Liver (tissue), 8 donors: ENCODE measurements at regions not wholly inside any gene's neighbourhood (a gene's known extent, or its start where the extent isn't known, plus 50 kb on each side); places are given as distances from the start of the nearest gene placed in this dataset.

Source experiments
- DNase-seq: peaks from one replicate; pipeline ENCODE4 v3.0.0-alpha.2; 2017; ENCODE audit warnings: low spot score
- H3K27ac ChIP-seq, 2 donors: one replicate each; pipeline ENCODE4 v1.7.0; 2013; ENCODE audit warnings: inconsistent platforms in 2 of 2, low read length in 2 of 2, control low read depth in 1 of 2, low read depth in 1 of 2, mild to moderate bottlenecking in 1 of 2
- H3K27me3 ChIP-seq, 4 donors: one replicate each; pipeline versions ENCODE4 v1.6.1 to v1.7.0; 2013; ENCODE audit warnings: low read length in 3 of 4, inconsistent platforms in 1 of 4, mild to moderate bottlenecking in 1 of 4, moderate library complexity in 1 of 4; ENCODE audit not compliant: control insufficient read depth in 4 of 4, insufficient read depth in 4 of 4
- H3K36me3 ChIP-seq, 4 donors: one replicate each; pipeline versions ENCODE4 v1.6.1 to v1.7.0; 2013; ENCODE audit warnings: low read length in 3 of 4, mild to moderate bottlenecking in 3 of 4, low read depth in 1 of 4, moderate library complexity in 1 of 4; ENCODE audit not compliant: control insufficient read depth in 4 of 4, insufficient read depth in 3 of 4
- H3K4me1 ChIP-seq, 4 donors: one replicate each; pipeline versions ENCODE4 v1.6.1 to v1.7.0; 2013; ENCODE audit warnings: low read length in 3 of 4, mild to moderate bottlenecking in 3 of 4, moderate library complexity in 1 of 4; ENCODE audit not compliant: control insufficient read depth in 4 of 4, insufficient read depth in 4 of 4
- H3K4me3 ChIP-seq, 3 donors: one replicate each; pipeline versions ENCODE4 v1.6.1 to v1.7.0; 2013; ENCODE audit warnings: low read length in 3 of 3, control low read depth in 1 of 3, low read depth in 1 of 3, mild to moderate bottlenecking in 1 of 3
- H3K9ac ChIP-seq, 2 donors: one replicate each; pipeline ENCODE4 v1.7.0; 2013; ENCODE audit warnings: low read length in 2 of 2, mild to moderate bottlenecking in 2 of 2, moderate library complexity in 2 of 2, control low read depth in 1 of 2, low read depth in 1 of 2
- H3K9me3 ChIP-seq, 4 donors: one replicate each; pipeline versions ENCODE4 v1.6.1 to v1.7.0; 2013; ENCODE audit warnings: low read length in 3 of 4; ENCODE audit not compliant: control insufficient read depth in 4 of 4
- ATF3 ChIP-seq: IDR thresholded peaks from 2 replicates; pipeline ENCODE4 v1.6.1; 2016; ENCODE audit warnings: antibody characterized with exemption
- EGR1 ChIP-seq, 2 donors: IDR thresholded peaks; 2 replicates each; pipeline ENCODE4 v1.6.1; 2016 to 2018; ENCODE audit warnings: antibody characterized with exemption in 2 of 2, low read depth in 2 of 2
- FOXA1 ChIP-seq: IDR thresholded peaks from 2 replicates; pipeline ENCODE4 v1.6.1; 2016; ENCODE audit warnings: antibody characterized with exemption
- FOXA2 ChIP-seq: IDR thresholded peaks from 2 replicates; pipeline ENCODE4 v1.6.1; 2016; ENCODE audit warnings: antibody characterized with exemption
- GABPA ChIP-seq, 2 donors: IDR thresholded peaks in 1 of 2; conservative IDR thresholded peaks in 1 of 2; 2 replicates each; pipeline ENCODE4 v1.6.1; 2016; ENCODE audit warnings: antibody characterized with exemption in 2 of 2, mild to moderate bottlenecking in 1 of 2, moderate library complexity in 1 of 2
- JUND ChIP-seq, 2 donors: IDR thresholded peaks; 2 replicates each; pipeline ENCODE4 v1.6.1; 2016; ENCODE audit warnings: antibody characterized with exemption in 2 of 2
- MAX ChIP-seq: IDR thresholded peaks from 2 replicates; pipeline ENCODE4 v1.6.1; 2016; ENCODE audit warnings: antibody characterized with exemption
- NR2F2 ChIP-seq: IDR thresholded peaks from 2 replicates; pipeline ENCODE4 v1.6.1; 2016; ENCODE audit warnings: antibody characterized with exemption
- RAD21 ChIP-seq, 2 donors: IDR thresholded peaks; 2 replicates each; pipeline ENCODE4 v1.6.1; 2016; ENCODE audit warnings: antibody characterized with exemption in 2 of 2, mild to moderate bottlenecking in 2 of 2
- REST ChIP-seq: IDR thresholded peaks from 2 replicates; pipeline ENCODE4 v1.6.1; 2016; ENCODE audit warnings: antibody characterized with exemption, mild to moderate bottlenecking
- RXRA ChIP-seq, 2 donors: IDR thresholded peaks; 2 replicates each; pipeline ENCODE4 v1.6.1; 2017 to 2018; ENCODE audit warnings: antibody characterized with exemption in 2 of 2, mild to moderate bottlenecking in 1 of 2
- SP1 ChIP-seq: IDR thresholded peaks from 2 replicates; pipeline ENCODE4 v1.6.1; 2018; ENCODE audit warnings: antibody characterized with exemption, mild to moderate bottlenecking
- TAF1 ChIP-seq: conservative IDR thresholded peaks from 2 replicates; pipeline ENCODE4 v1.6.1; 2016; ENCODE audit warnings: antibody characterized with exemption, mild to moderate bottlenecking
- YY1 ChIP-seq: IDR thresholded peaks from 2 replicates; pipeline ENCODE4 v1.6.1; 2016; ENCODE audit warnings: antibody characterized with exemption, mild to moderate bottlenecking
- ZBTB33 ChIP-seq: IDR thresholded peaks from 2 replicates; pipeline ENCODE4 v1.6.1; 2016; ENCODE audit warnings: antibody characterized with exemption
- WGBS: extraction: QIAGEN DNeasy Blood & Tissue Kit; methylation state at CpG from one replicate; pipeline ENCODE4 v1.1.7; 2013; 5-methylcytosine and 5-hydroxymethylcytosine counted together
- TF ChIP-seq, protein P1 (sequence below): fragments of 150-350 bp; IDR thresholded peaks from 2 replicates; pipeline ENCODE4 v1.5.1; 2017; ENCODE audit warnings: improper control_type of control experiment, low read depth, low read length; ENCODE audit not compliant: missing input control
- donor health status: healthy.
- donor health status: healthy.
- donor health status: healthy.
- donor health status: healthy.
- donor health status: healthy.

DNA sequence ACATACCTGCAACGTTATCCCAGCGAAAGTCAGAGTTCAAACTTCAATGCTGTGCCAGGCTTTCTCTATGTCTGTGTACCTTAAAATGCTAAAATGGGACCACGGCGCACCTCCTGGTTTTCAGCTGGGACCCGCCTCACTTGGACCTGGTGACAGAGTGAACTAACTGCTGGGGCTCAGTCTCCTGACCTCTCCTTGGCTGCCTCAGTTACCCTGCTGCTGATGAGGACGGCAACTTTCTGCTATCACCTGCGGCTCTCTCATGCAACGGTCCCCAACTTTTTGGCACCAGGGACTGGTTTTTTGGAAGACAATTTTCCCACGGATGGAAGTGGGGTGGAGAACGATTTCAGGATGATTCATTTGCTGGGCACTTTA lies 402.8 kb downstream of the BRD1 start:
- no peak for DNase-seq
- TF ChIP-seq RXRA (IDR thresholded peaks at IDR 0.05), result no peak
- TF ChIP-seq REST, result no peak
- no peak for TF ChIP-seq GABPA (IDR thresholded peaks at IDR 0.05 in 1 of 2, conservative IDR thresholded peaks at IDR 0.05 in 1 of 2)
- no peak for TF ChIP-seq RAD21 (IDR thresholded peaks at IDR 0.05)
- no peak for TF ChIP-seq YY1
- TF ChIP-seq MAX, result no peak
- no peak for TF ChIP-seq NR2F2
- no peak for TF ChIP-seq ATF3
- no peak for TF ChIP-seq TAF1
- TF ChIP-seq FOXA2, result no peak
- TF ChIP-seq ZBTB33, result no peak
- no peak for TF ChIP-seq JUND (IDR thresholded peaks at IDR 0.05)
- TF ChIP-seq, protein P1, sequence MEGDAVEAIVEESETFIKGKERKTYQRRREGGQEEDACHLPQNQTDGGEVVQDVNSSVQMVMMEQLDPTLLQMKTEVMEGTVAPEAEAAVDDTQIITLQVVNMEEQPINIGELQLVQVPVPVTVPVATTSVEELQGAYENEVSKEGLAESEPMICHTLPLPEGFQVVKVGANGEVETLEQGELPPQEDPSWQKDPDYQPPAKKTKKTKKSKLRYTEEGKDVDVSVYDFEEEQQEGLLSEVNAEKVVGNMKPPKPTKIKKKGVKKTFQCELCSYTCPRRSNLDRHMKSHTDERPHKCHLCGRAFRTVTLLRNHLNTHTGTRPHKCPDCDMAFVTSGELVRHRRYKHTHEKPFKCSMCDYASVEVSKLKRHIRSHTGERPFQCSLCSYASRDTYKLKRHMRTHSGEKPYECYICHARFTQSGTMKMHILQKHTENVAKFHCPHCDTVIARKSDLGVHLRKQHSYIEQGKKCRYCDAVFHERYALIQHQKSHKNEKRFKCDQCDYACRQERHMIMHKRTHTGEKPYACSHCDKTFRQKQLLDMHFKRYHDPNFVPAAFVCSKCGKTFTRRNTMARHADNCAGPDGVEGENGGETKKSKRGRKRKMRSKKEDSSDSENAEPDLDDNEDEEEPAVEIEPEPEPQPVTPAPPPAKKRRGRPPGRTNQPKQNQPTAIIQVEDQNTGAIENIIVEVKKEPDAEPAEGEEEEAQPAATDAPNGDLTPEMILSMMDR, result no peak
- TF ChIP-seq FOXA1, result no peak
- no peak for TF ChIP-seq EGR1 (IDR thresholded peaks at IDR 0.05; ENCODE audit: low read depth in 2 of 2)
- no peak for TF ChIP-seq SP1
- H3K4me3 ChIP-seq, result no peak overlapping the region
- H3K27me3 ChIP-seq, result no peaks in the 10 kb centered on the region
- no peaks in the 10 kb centered on the region for H3K9me3 ChIP-seq
- 72% methylated on average over 10 of the region's 10 CpGs for WGBS
- no peaks in the 10 kb centered on the region for H3K36me3 ChIP-seq
- no peak overlapping the region for H3K9ac ChIP-seq
- H3K4me1 ChIP-seq, result no peaks in the 10 kb centered on the region
- H3K27ac ChIP-seq, result no peak overlapping the region

GRCh38 chr22:49423125-49423650 lies 404.5 kb downstream of the BRD1 start:
- no peak overlapping the region for H3K4me3 ChIP-seq
- H3K9ac ChIP-seq, result no peak overlapping the region
- TF ChIP-seq RAD21 (IDR thresholded peaks at IDR 0.05) (no peak), EGR1 (IDR thresholded peaks at IDR 0.05; ENCODE audit: low read depth in 2 of 2) (no peak), REST (no peak), JUND (IDR thresholded peaks at IDR 0.05) (no peak), GABPA (IDR thresholded peaks at IDR 0.05 in 1 of 2, conservative IDR thresholded peaks at IDR 0.05 in 1 of 2) (no peak), ATF3 (no peak), RXRA (IDR thresholded peaks at IDR 0.05) (no peak), FOXA1 (no peak)
- TF ChIP-seq, protein P1, result no peak
- 74% methylated on average over 17 of the region's 17 CpGs for WGBS
- H3K27ac ChIP-seq, result no peak overlapping the region
- no peaks in the 10 kb centered on the region for H3K27me3 ChIP-seq
- DNase-seq, result no peak
- H3K4me1 ChIP-seq, result no peaks in the 10 kb centered on the region
- H3K9me3 ChIP-seq, result no peaks in the 10 kb centered on the region
- no peaks in the 10 kb centered on the region for H3K36me3 ChIP-seq
